GM12873 (cell line): ENCODE measurements at regions not wholly inside any gene's neighbourhood (a gene's known extent, or its start where the extent isn't known, plus 50 kb on each side); places are given as distances from the start of the nearest gene placed in this dataset.
A peak's percentile ranks its signal among the peaks of the same experiment; 100 is the strongest.

ENCODE experiments used
- CTCF ChIP-seq: IDR thresholded peaks from 2 replicates; pipeline ENCODE4 v1.5.1; 2012; ENCODE audit warnings: low read depth, mild to moderate bottlenecking, moderate library complexity, low read length, control low read depth; ENCODE audit not compliant: insufficient read depth; ENCODE audit errors: missing control alignments

- TF ChIP-seq CTCF: no peak
These were observed 195.1 kb upstream of the DYNLRB2 start for GRCh38 chr16:80345701-80346100.

DNA sequence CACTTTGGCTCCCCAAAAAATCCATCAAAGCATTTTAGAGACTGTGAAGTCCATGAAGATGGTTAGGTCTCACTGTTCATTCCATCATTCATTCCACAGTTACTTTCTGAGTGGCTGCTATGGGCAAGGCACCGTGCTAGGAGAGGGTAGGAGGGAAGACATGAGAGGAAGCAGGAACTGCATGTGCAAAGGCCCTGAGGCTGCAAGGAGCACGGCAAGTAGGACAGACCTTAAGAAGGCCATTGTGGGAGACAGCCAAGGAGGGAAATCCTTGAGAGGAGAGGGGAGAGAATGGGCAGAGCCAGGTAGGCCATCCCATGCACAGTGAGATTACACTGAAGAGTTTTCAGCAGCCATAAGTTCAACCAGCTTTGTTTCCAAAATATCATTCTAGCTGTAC is 196.2 kb upstream of the DYNLRB2 start:
- TF ChIP-seq CTCF: no peak

DNA sequence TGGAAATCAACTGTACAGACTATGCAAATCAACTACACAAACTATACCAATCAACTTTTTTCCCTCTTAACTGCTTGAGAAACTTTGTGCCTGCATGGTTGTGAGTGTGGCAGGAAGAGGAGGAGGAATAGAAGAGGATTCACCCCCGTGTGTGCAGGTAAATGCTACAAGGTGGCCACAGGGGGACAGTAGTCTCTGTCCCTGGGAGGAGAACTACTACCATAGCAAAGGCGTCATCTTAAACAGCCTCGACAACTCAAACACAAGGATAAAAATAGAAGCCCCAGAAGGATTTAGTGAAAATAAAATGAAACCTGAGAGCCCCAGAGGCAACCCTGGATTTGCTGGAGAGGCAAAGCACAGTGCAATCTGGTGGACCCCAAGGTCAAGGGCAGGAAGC is 199.5 kb upstream of the DYNLRB2 start:
- peak; percentile 13 for TF ChIP-seq CTCF

DNA sequence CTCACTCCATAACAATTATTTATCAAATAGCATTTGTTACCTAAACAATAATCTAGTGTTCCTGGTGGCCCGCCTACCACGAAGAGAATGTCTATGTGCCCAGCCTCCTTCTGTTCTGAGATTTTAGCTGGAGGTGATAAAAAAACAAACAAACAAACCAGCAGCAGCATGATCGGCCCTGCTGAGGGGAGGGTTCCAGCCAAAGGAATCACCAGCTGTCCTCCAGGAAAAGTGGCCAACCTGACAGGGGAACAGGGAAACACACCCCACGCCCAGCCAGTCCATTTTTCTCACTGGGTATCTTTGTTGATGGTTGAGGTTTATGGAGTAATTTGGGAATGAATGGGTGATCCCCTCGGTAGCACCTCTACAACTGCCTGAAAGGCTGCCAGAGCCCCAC is 203.0 kb upstream of the DYNLRB2 start:
- TF ChIP-seq CTCF: no peak

GRCh38 chr16:80330803-80331202 is 210.0 kb upstream of the DYNLRB2 start:
- TF ChIP-seq CTCF: no peak

DNA sequence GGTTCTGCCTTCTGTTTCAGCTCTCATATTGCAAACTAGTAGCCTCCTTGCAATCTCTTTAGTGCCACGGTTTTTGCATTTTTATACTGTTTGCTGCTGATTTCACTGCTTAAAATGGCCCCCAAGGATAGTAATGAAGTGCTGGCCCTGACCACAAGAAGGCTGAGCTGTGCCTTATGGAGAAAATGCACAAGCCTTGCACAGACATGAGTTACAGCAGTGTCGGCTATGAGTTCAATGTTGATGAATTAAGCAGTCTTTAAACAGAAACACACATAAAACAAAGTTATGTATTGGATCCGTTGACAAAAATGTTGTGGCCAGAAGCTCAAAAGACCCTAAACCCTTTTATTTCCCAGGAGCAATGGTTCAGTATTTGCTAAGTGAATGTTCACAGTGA is 210.6 kb upstream of the DYNLRB2 start:
- TF ChIP-seq CTCF: no peak

GRCh38 chr16:80327740-80328139 is 213.1 kb upstream of the DYNLRB2 start:
- TF ChIP-seq CTCF: no peak

DNA sequence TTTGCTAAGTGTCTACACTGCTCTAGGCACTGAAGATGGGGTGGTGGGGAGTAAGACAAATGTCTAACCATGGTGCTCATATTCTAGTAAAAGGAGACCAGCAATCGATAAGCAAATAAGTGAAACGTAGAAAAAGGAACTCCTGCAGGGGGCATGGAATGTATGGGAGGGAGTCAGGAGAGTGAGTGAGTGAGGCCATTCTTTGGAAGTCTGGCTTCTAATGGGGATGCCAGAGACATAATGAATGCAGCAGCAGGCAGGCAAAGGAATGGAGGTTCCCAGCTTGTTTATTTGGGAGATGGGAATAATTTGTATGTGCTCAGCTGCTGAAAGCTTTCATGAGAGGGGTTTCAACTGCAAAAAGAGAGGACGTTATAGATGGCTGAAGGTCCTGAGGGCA is 216.4 kb upstream of the DYNLRB2 start:
- TF ChIP-seq CTCF: no peak
